ENCODE measurements at regions not wholly inside any gene's neighbourhood (a gene's known extent, or its start where the extent isn't known, plus 50 kb on each side); places are given as distances from the start of the nearest gene placed in this dataset.

DNA sequence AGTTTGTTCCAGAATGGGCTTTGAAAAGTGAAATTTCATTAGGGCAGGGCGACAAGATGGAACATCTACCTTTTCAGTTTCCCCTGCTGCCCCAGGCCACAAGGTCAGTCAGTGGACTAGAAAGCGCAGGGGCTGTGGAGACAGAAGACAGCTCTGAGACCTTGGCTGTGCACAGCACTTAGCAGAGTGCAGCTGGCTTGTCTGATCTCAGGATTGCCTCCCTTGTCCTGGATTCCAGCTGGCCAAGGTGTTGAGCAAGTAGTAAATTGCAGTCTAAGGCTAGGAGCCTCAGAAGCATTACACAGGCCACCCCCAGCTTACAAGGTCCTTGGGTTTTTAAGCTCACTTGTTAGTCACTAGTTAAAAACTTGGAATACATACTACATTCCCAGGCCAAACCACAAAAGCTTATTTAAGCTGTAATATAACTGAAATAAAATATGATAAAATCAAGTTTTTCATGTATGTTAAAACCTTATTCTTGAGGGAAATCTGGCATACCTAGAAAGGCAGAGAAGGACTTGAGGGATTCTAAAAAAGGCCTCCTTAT is 67.3 kb upstream of the NPY start:
- DNase-seq: no peak

DNA sequence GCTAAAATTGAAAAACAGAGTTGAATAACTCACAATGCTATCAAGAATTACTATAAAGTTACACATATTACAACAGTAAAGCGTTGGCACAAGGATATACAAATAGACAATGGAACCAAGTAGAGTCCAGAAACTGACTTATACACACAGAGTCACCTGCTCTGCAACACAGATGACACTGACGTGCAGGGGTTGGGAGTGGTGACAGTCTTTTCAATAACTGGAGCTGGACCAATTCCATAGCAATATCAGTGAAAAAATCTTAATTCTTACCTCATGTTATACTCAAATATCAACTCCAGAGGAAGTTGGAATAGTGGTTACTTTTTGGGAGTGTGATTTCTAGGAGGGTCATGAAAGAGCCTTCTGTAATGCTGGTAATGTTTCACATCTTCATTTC is 62.5 kb upstream of the NPY start:
- DNase-seq: no peak

DNA sequence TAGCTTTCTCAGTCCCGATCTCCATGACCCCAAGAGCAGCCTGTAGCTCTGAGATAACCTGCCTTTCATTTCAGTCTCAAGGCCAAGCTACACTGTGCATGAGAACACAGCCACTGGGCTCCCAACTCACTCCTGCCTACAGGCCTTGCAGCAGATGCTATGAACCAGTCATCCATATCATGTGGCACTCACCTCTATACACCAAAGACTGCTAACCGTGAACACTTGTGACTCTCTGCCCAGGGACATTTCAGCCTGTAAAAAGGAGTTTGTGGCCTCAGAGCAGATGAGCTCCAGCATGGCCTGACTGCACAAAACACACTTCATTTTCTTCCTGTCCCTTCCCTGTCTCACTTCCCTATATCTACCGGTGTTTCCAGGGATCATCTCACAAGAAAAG is 56.9 kb upstream of the NPY start:
- no peak for DNase-seq

DNA sequence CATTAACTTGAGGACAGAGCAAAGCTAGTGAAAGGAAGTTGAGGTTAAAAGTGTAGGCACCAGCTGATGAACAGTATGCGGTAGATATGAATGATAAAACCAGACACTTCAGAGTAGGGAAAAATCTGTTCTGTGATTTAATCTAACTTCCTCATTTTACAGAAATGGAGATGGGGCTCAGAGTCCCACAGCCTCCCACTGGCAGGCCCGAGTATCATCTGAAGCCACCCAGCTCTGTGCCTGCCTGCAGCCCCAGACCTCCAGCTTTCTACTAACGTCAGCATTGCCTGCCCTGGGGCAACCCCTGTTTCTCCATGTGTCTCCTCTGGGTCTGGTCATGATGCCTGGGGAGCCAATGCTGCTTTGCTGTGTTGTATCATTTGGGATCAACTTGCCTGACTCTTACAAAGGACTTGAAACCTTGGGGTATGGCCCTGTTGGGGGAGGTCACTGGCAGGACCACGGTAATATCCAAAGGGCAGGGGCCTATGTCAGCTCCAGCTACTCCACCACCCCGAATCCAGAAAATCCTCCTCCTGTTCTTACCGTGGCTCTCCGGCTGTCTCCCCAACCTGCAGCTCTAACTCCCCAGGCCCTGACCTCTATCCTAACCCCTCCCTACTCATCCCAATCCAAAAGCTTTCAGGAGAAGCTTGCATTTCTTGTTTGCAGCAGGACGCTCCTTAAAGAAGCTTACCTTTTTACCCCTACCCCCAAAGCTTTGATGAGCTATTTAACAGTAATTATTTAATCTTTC is 56.2 kb upstream of the NPY start:
- peak; percentile 5 for DNase-seq

DNA sequence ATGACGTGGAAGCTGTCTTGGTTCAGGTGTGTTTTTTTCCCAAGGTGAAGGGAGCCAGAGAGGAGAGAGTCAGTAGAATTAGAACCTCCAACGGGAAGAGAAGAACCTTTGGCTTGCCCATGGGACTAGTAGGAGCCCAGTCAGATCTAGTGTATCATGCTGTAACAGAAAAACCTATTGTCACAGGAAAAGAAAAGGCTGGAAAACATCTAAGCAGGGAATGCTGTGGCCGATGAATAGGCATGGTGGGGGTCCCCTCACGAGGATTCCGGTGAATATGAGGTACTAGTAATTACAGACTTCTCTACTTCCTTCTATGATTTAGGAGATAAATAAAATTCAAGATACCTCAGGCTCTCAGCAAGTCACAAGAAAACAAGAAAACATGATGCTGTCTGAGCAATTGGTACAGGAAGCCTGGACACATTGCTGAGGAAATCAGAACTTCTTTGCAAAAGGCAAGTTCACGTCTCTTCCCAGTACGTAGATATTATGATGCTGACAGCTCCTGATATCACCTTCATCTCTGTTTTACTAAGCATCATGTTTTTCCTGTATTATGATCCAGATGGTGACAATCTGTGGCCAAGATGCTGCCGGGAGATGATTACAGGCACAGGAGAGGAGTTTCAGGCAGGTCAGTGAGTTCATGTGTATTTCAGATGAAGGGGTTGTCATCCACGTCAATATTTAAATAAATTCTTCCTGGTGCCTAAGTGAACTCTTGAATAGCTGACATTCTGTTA is 54.3 kb upstream of the NPY start:
- DNase-seq: no peak

DNA sequence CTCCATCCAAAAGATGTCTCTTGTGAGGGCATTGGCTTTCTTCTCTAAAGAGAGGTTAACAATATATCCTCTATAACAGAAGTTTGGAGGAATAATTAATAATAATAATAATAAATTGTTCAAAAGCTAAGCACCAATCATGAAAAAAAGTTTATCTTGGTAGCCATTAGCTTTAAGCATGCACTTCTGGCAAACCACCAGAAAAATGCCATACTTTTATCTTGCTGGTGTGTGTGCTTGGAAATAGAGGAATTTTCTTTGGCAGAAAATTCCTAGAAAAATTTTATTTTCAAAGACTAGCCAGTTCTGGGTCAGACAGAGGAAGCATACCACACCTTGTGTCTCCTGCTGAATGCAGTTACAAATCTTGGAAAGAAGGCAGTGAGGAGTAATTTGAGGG is 52.5 kb upstream of the NPY start:
- DNase-seq: no peak

DNA sequence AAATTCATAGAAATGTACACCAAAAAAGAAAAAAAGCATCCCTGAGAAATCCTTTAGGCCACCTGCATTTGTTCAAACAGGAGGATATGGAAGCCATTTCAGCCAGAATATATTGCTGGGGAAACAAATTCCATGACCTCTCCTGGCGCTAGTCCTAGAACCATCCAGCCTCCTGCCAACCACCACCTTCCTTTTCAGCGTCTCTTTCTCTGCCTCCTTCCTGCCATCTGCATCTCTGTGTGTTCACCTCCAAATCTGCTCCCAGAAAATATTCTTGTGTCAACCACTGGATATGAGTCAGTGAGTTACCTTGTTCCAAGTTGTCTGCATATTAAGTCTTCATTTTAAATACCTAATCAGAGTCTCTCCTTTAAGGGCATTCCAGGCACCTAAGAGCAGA is 50.6 kb upstream of the NPY start:
- no peak for DNase-seq

Data from stimulated activated CD4-positive, alpha-beta T cell treated with anti-CD3 and anti-CD28 coated beads, Interleukin-4, amount 100 ng/mL, for 1 hour (primary cell).